Body of pancreas (tissue), 4 donors: ENCODE measurements at regions not wholly inside any gene's neighbourhood (a gene's known extent, or its start where the extent isn't known, plus 50 kb on each side); places are given as distances from the start of the nearest gene placed in this dataset.
A peak's percentile ranks its signal among the peaks of the same experiment; 100 is the strongest.
"Not testable (repeated sequence)": the region's sequence is repeated elsewhere in the genome, so short reads cannot be mapped to it uniquely, and the experiment has no call there.

Experiments
- ATAC-seq: fragments of 150-250 bp; one replicate; pipeline ENCODE4 v1.9.1; 2016
- DNase-seq, 4 donors: peaks; one replicate each; pipeline ENCODE4 v3.0.0-alpha.2; 2019
- H3K27ac ChIP-seq, 4 donors: fragments of 200-600 bp; sonication (generic); 1 replicate in 3 of 4; 2 replicates in 1 of 4; pipeline versions ENCODE4 v1.5.1 to v1.6.1; 2016 to 2019; ENCODE audit warnings: mild to moderate bottlenecking in 1 of 4, mixed read lengths in 1 of 4, moderate library complexity in 1 of 4
- H3K27me3 ChIP-seq, 2 donors: fragments of 200-600 bp; sonication (generic); one replicate each; pipeline ENCODE4 v1.6.0; 2016; ENCODE audit warnings: mild to moderate bottlenecking in 1 of 2
- H3K36me3 ChIP-seq, 2 donors: fragments of 200-600 bp; sonication (generic); replicated peaks in 1 of 2; 2 replicates each; pipeline ENCODE4 v1.5.1; 2016; ENCODE audit warnings: low read depth in 2 of 2; ENCODE audit not compliant: insufficient read depth in 1 of 2
- H3K4me1 ChIP-seq: fragments of 200-600 bp; sonication (generic); one replicate; pipeline ENCODE4 v1.6.0; 2016
- H3K4me3 ChIP-seq, 2 donors: fragments of 200-600 bp; sonication (generic); 1 replicate in 1 of 2; 2 replicates in 1 of 2; pipeline ENCODE4 v1.5.1; 2016 to 2019
- H3K9me3 ChIP-seq, 3 donors: fragments of 200-600 bp; sonication (generic); 1 replicate in 2 of 3; 2 replicates in 1 of 3; pipeline ENCODE4 v1.5.1; 2016
- POLR2A ChIP-seq, 3 donors: fragments of 450-650 bp; IDR thresholded peaks; one replicate each; pipeline ENCODE4 v1.6.1; 2016; ENCODE audit warnings: antibody characterized with exemption in 3 of 3, mild to moderate bottlenecking in 2 of 3
- WGBS, 2 donors: methylation state at CpG; one replicate each; pipeline ENCODE4 v1.1.5; 2017; 5-methylcytosine and 5-hydroxymethylcytosine counted together
- intact Hi-C: fragments of 100-400 bp; cut with DNase I; formaldehyde crosslinking; loops from one replicate; pipeline ENCODE4 v1.15.1; 2023
- TF ChIP-seq, protein P1 (sequence below), 7 experiments: fragments of 450-650 bp in 4 of 7; fragments of 200-600 bp in 3 of 7; sonication (generic) in 3 of 7; IDR thresholded peaks; one replicate each; pipeline ENCODE4 v1.5.1; 2016 to 2019; ENCODE audit warnings: antibody characterized with exemption in 7 of 7

DNA sequence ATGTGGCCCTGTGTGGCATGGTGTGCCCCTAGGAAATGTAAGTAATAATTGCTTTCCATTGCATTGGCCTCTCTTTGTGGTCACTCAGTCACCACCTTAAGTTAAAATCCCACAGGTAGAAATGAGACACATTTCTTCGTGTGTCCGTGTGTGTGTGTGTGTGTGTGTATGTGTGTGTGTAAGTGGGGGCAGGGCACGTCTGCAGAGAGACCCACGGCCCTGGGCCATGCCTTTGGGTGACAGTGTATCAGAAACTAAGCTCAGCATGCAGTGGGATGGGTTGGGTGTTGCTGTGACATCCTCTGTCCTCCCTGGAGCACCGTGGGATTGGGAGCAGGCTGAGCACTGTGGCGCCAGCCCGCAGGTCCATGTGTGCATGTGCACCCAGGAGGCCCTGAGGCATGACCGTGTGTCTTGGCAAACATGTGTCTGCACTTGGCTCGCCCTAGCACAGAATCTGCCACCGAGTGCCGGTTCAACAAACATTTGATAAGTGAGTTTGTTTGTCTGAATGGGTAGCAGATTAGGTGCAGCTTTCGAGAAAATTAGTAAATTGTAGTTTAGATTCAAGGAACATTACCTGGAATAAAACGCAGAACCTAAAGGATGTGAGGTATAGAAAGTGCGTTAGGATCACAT, 91.8 kb downstream of the WTIP start:
- Histone ChIP-seq H3K4me1 (peaks cover 11% of the 10 kb centered on the region), H3K9me3 (peaks cover 0 to 7% (median 0%) of the 10 kb centered on the region in 3 donors), H3K27ac (peak overlapping the region in 1 of 4 donors; percentile 48), H3K27me3 (no peaks in the 10 kb centered on the region), H3K36me3 (no peaks in the 10 kb centered on the region), H3K4me3 (no peak overlapping the region)
- ATAC-seq (peak; percentile 94), DNase-seq (peak; percentile 65 to 87 (median 80))
- no peak for TF ChIP-seq POLR2A (IDR thresholded peaks at IDR 0.05)
- TF ChIP-seq, protein P1, sequence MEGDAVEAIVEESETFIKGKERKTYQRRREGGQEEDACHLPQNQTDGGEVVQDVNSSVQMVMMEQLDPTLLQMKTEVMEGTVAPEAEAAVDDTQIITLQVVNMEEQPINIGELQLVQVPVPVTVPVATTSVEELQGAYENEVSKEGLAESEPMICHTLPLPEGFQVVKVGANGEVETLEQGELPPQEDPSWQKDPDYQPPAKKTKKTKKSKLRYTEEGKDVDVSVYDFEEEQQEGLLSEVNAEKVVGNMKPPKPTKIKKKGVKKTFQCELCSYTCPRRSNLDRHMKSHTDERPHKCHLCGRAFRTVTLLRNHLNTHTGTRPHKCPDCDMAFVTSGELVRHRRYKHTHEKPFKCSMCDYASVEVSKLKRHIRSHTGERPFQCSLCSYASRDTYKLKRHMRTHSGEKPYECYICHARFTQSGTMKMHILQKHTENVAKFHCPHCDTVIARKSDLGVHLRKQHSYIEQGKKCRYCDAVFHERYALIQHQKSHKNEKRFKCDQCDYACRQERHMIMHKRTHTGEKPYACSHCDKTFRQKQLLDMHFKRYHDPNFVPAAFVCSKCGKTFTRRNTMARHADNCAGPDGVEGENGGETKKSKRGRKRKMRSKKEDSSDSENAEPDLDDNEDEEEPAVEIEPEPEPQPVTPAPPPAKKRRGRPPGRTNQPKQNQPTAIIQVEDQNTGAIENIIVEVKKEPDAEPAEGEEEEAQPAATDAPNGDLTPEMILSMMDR (IDR thresholded peaks at IDR 0.05): no peak
- WGBS, 2 donors: 27 to 30% methylated on average over 12 to 14 of the region's 14 CpGs
- intact Hi-C loops: no loop called here

DNA sequence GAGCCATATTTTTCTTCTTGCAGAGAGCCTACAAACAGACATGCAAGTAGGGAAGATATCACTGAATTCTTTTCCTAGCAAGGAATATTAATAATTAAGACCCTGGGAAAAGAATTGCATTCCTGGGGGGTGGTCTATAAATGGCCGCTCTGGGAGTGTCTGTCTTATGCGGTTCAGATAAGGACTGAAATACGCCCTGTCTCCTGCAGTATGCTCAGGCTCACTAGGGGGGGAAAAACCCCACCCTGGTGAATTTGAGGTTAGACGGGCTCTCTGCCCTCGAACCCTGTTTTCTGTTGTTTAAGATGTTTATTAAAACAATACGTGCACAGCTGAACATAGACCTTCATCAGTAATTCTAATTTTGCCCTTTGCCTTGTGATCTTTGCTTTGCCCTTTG, 88.6 kb downstream of the WTIP start:
- DNase-seq, H3K27ac ChIP-seq, H3K27me3 ChIP-seq, ATAC-seq, H3K4me3 ChIP-seq, intact Hi-C loops, H3K36me3 ChIP-seq, H3K9me3 ChIP-seq: not testable (repeated sequence)
- 77 to 85% methylated on average over 6 of the region's 6 CpGs for WGBS, 2 donors
- peaks cover 11% of the 10 kb centered on the region for H3K4me1 ChIP-seq

DNA sequence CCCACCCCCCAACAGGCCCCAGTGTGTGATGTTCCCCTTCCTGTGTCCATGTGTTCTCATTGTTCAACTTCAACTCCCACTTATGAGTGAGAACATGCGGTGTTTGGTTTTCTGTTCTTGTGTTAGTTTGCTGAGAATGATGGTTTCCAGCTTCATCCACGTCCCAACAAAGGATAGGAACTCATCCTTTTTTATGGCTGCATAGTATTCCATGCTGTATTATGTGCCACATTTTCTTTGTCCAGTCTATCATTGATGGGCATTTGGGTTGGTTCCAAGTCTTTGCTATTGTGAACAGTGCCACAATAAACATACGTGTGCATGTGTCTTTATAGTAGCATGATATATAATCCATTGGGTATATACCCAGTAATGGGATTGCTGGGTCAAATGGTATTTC, 80.8 kb downstream of the WTIP start:
- ATAC-seq, H3K27me3 ChIP-seq, H3K9me3 ChIP-seq, intact Hi-C loops, H3K36me3 ChIP-seq, H3K4me3 ChIP-seq, H3K27ac ChIP-seq, DNase-seq: not testable (repeated sequence)
- peaks cover 23% of the 10 kb centered on the region for H3K4me1 ChIP-seq
- WGBS, 2 donors: 82 to 92% methylated on average over 3 of the region's 3 CpGs
